ENCODE measurements at regions not wholly inside any gene's neighbourhood (a gene's known extent, or its start where the extent isn't known, plus 50 kb on each side); places are given as distances from the start of the nearest gene placed in this dataset.

DNA sequence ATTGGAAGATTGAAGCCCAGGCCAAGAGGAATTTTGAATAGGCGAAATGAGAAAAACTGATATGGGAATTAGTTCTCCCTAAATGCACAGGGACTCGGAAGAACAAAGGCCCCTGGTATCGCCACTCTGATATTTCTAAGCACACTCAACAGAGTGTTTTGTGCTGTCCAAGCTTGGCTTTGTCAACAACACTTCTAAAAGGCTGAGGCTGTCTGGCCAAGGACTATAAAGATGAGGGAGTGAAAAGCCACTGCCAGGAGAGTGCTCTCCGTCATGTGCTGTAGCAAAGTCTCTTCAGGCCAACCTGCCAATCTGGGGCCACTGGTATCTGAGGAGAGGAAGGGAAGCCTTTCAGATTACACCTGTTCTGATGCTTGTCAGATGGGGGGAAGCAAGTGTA, 611.2 kb upstream of the PIK3C3 start:
- Histone ChIP-seq H3K27me3 (no peaks in the 10 kb centered on the region), H3K9me3 (no peaks in the 10 kb centered on the region), H3K36me3 (no peaks in the 10 kb centered on the region), H3K27ac (no peak overlapping the region), H3K4me3 (no peak overlapping the region), H3K4me1 (no peaks in the 10 kb centered on the region)
- intact Hi-C loops (cut with DNase I; ENCODE audit: low total_unique reads) (no loop called here), in situ Hi-C loops (cut with MboI; ENCODE audit: low pct_ligation_motif_present in 1 of 4, low pct_unique_long_range_greater_than_20kb in 1 of 4, low sequenced_read_pairs in 3 of 4) (no loop called here)
- DNase-seq = no peak
- 66 to 82% methylated on average over 3 to 4 of the region's 4 CpGs for WGBS, 2 donors (ENCODE audit: low coverage in 1 of 2)
- TF ChIP-seq POLR2A (IDR thresholded peaks at IDR 0.05) (no peak), EP300 (IDR thresholded peaks at IDR 0.05; ENCODE audit: low read depth) (no peak), POLR2AphosphoS5 (IDR thresholded peaks at IDR 0.05) (no peak)
- TF ChIP-seq, protein P1, sequence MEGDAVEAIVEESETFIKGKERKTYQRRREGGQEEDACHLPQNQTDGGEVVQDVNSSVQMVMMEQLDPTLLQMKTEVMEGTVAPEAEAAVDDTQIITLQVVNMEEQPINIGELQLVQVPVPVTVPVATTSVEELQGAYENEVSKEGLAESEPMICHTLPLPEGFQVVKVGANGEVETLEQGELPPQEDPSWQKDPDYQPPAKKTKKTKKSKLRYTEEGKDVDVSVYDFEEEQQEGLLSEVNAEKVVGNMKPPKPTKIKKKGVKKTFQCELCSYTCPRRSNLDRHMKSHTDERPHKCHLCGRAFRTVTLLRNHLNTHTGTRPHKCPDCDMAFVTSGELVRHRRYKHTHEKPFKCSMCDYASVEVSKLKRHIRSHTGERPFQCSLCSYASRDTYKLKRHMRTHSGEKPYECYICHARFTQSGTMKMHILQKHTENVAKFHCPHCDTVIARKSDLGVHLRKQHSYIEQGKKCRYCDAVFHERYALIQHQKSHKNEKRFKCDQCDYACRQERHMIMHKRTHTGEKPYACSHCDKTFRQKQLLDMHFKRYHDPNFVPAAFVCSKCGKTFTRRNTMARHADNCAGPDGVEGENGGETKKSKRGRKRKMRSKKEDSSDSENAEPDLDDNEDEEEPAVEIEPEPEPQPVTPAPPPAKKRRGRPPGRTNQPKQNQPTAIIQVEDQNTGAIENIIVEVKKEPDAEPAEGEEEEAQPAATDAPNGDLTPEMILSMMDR (IDR thresholded peaks at IDR 0.05) = no peak

DNA sequence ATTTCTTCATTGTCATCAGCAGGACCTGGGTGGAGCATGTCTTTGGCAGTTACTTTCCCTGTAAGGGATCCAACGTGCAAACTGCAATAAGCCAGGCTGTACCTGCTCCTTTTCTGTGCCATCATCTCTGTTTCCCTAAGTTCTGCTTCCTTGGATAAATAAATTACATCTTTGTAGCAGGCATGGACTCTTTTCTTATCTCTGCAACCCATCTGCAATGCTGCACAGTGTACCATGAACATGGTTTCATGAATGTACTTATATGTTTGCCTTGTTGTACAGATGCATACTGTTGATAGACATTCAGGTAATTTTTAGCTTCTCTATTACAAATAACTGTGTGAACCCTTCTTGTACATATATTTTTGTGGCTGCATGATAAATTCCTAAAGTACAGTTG, 616.7 kb upstream of the PIK3C3 start:
- 33 to 38% methylated on average over 1 of the region's 1 CpG for WGBS, 2 donors (ENCODE audit: low coverage in 1 of 2)
- in situ Hi-C loops (cut with MboI; ENCODE audit: low pct_ligation_motif_present in 1 of 4, low pct_unique_long_range_greater_than_20kb in 1 of 4, low sequenced_read_pairs in 3 of 4) = no loop called here
- intact Hi-C loops (cut with DNase I; ENCODE audit: low total_unique reads) = no loop called here

DNA sequence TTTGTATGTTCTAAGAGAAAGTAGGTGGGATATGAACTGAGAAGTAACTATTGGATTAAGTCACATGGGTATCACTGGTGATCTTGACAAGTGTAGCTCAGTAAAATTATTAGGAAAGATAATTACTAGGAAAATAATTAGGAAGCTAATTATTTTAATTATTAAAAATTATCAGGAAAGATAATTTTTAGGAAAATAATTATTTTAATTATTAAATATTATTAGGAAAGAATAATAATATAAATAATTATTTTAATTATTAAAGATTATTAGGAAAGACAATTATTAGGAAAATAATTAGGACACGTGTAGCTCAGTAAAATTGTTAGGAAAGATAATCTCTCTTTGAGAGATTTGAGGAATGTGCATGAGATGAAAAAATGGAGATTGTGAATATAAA, 623.4 kb upstream of the PIK3C3 start:
- 75 to 78% methylated on average over 1 of the region's 1 CpG for WGBS, 2 donors (ENCODE audit: low coverage in 1 of 2)
- Histone ChIP-seq H3K4me1 (no peaks in the 10 kb centered on the region), H3K9me3 (no peaks in the 10 kb centered on the region), H3K27me3 (no peaks in the 10 kb centered on the region), H3K27ac (no peak overlapping the region), H3K4me3 (no peak overlapping the region), H3K36me3 (no peaks in the 10 kb centered on the region)
- intact Hi-C loops (cut with DNase I; ENCODE audit: low total_unique reads) (no loop called here), in situ Hi-C loops (cut with MboI; ENCODE audit: low pct_ligation_motif_present in 1 of 4, low pct_unique_long_range_greater_than_20kb in 1 of 4, low sequenced_read_pairs in 3 of 4) (no loop called here)
- DNase-seq = no peak
- TF ChIP-seq POLR2A (IDR thresholded peaks at IDR 0.05) (no peak), POLR2AphosphoS5 (IDR thresholded peaks at IDR 0.05) (no peak), EP300 (IDR thresholded peaks at IDR 0.05; ENCODE audit: low read depth) (no peak)
- TF ChIP-seq, protein P1 (IDR thresholded peaks at IDR 0.05) = no peak

More for the DNA sequence above, 616.7 kb upstream of the PIK3C3 start:
- H3K9me3 ChIP-seq = no peaks in the 10 kb centered on the region
- H3K4me1 ChIP-seq = no peaks in the 10 kb centered on the region
- no peak for DNase-seq
- TF ChIP-seq, protein P1 (IDR thresholded peaks at IDR 0.05) = no peak
- TF ChIP-seq EP300 (IDR thresholded peaks at IDR 0.05; ENCODE audit: low read depth) = no peak
- no peak for TF ChIP-seq POLR2A (IDR thresholded peaks at IDR 0.05)
- TF ChIP-seq POLR2AphosphoS5 (IDR thresholded peaks at IDR 0.05) = no peak
- H3K4me3 ChIP-seq = no peak overlapping the region
- no peaks in the 10 kb centered on the region for H3K27me3 ChIP-seq
- H3K27ac ChIP-seq = no peak overlapping the region
- no peaks in the 10 kb centered on the region for H3K36me3 ChIP-seq

DNA sequence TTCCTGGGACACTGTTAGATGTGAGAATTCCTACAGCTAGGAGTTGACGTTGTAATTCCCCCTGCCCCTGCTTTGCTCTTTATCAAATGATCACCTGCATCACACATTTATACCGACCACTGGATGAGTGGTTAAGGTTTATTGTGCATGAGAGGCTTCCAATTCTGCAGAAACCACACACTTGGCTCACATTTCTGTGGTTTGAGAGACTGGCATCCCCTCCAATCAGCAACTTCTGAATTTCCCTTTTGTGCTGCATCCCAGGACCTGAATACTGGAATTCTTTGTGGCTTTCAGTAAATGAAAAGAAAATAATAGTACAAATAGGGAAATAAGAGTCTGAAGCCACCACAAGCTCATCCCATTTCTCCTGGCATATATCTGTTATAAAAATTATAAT, 628.7 kb upstream of the PIK3C3 start:
- no peak for TF ChIP-seq POLR2A (IDR thresholded peaks at IDR 0.05)
- TF ChIP-seq, protein P1 (IDR thresholded peaks at IDR 0.05) = no peak
- WGBS, 2 donors (ENCODE audit: low coverage in 1 of 2) = 60 to 67% methylated on average over 2 of the region's 2 CpGs
- H3K4me1 ChIP-seq = no peaks in the 10 kb centered on the region
- no peaks in the 10 kb centered on the region for H3K36me3 ChIP-seq
- intact Hi-C loops (cut with DNase I; ENCODE audit: low total_unique reads) (no loop called here), in situ Hi-C loops (cut with MboI; ENCODE audit: low pct_ligation_motif_present in 1 of 4, low pct_unique_long_range_greater_than_20kb in 1 of 4, low sequenced_read_pairs in 3 of 4) (no loop called here)
- no peak overlapping the region for H3K27ac ChIP-seq
- H3K9me3 ChIP-seq = no peaks in the 10 kb centered on the region
- no peaks in the 10 kb centered on the region for H3K27me3 ChIP-seq
- no peak for DNase-seq
- H3K4me3 ChIP-seq = no peak overlapping the region
